SU-DHL-6 (cell line): ENCODE measurements at regions not wholly inside any gene's neighbourhood (a gene's known extent, or its start where the extent isn't known, plus 50 kb on each side); places are given as distances from the start of the nearest gene placed in this dataset.

Experiments
- H2AFZ ChIP-seq: fragments of 200-600 bp; sonication (generic); 2 replicates; pipeline ENCODE4 v1.6.1; 2014; ENCODE audit warnings: low read depth, mild to moderate bottlenecking, moderate library complexity, mixed read lengths, antibody characterized with exemption, low read length; ENCODE audit not compliant: severe bottlenecking
- H3F3A ChIP-seq: fragments of 200-600 bp; shearing (Covaris generic); 2 replicates; pipeline ENCODE4 v1.6.0; 2016; ENCODE audit warnings: antibody characterized with exemption, mild to moderate bottlenecking; ENCODE audit not compliant: insufficient read depth
- H3K27ac ChIP-seq: fragments of 200-600 bp; sonication (generic); 2 replicates; pipeline ENCODE4 v1.5.1; 2016; ENCODE audit warnings: low read depth, mild to moderate bottlenecking, low read length, moderate library complexity, mixed read lengths
- H3K27me3 ChIP-seq: fragments of 200-600 bp; sonication (generic), shearing (Covaris generic); 2 replicates; pipeline ENCODE4 v1.6.0; 2014; ENCODE audit warnings: mild to moderate bottlenecking, low read length
- H3K36me3 ChIP-seq: fragments of 200-600 bp; sonication (generic); 2 replicates; pipeline ENCODE4 v1.6.1; 2014; ENCODE audit warnings: mild to moderate bottlenecking, low read length, mixed read lengths
- H3K4me2 ChIP-seq: fragments of 300-600, 200-600 bp; shearing (Covaris generic), sonication (generic); 2 replicates; pipeline ENCODE4 v1.6.0; 2014; ENCODE audit warnings: low read length, low read depth, mild to moderate bottlenecking; ENCODE audit not compliant: poor library complexity, severe bottlenecking
- H3K4me3 ChIP-seq: fragments of 200-600 bp; sonication (generic); 2 replicates; pipeline ENCODE4 v1.5.1; 2014; ENCODE audit warnings: antibody characterized with exemption, low read length, mild to moderate bottlenecking, mixed read lengths; ENCODE audit not compliant: insufficient read depth, poor library complexity, severe bottlenecking
- H3K79me2 ChIP-seq: fragments of 200-600 bp; sonication (generic); 2 replicates; pipeline ENCODE4 v1.6.1; 2014; ENCODE audit warnings: mild to moderate bottlenecking, low read length, moderate library complexity; ENCODE audit not compliant: insufficient read depth
- H3K9ac ChIP-seq: fragments of 200-600 bp; sonication (generic); 2 replicates; pipeline ENCODE4 v1.7.0; 2014; ENCODE audit warnings: mild to moderate bottlenecking, low read length
- H3K9me2 ChIP-seq: fragments of 200-600 bp; sonication (generic); replicated peaks from 2 replicates; pipeline ENCODE4 v1.6.1; 2014; ENCODE audit warnings: low read length; ENCODE audit not compliant: insufficient read depth
- H3K9me3 ChIP-seq: fragments of 200-600 bp; sonication (generic); 2 replicates; pipeline ENCODE4 v1.6.1; 2014; ENCODE audit warnings: low read length, mixed read lengths; ENCODE audit not compliant: insufficient read depth
- H4K20me1 ChIP-seq: fragments of 200-600 bp; sonication (generic); 2 replicates; pipeline ENCODE4 v1.6.1; 2014; ENCODE audit warnings: low read depth, mild to moderate bottlenecking, antibody characterized with exemption, low read length, moderate library complexity, mixed read lengths
- EZH2phosphoT487 ChIP-seq: fragments of 200-600 bp; sonication (generic), shearing (Covaris generic); conservative IDR thresholded peaks from 2 replicates; pipeline ENCODE4 v1.6.1; 2018; ENCODE audit warnings: mild to moderate bottlenecking, antibody characterized with exemption, low read length, moderate library complexity, mixed read lengths
- TF ChIP-seq, protein P1 (sequence below): fragments of 200-600 bp; sonication (generic); IDR thresholded peaks from one replicate; pipeline ENCODE4 v1.5.1; 2017; ENCODE audit warnings: antibody characterized with exemption, mild to moderate bottlenecking, low read length, moderate library complexity; ENCODE audit not compliant: insufficient read depth, poor library complexity, severe bottlenecking

DNA sequence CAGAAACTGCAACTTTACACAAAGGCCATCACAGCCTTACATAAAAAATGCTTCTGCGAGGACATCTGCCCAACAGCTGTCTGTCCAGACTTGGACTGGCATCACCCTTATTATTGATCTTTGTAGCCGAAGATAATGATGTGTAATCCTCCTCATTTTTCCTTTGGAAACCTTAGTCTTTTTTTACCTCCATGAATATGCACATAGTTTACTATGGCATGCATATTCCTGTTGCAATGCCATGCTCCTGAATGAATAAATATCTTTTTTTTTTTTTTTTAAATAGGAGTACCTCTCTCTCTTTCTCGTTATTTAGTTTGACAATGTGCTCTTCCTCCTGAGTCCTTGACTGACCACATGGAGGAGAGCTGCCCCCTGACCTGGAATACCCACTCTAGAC, 409.6 kb upstream of the USP24 start:
- Histone ChIP-seq H3K4me3 (no peak overlapping the region), H3F3A (no peaks in the 10 kb centered on the region), H3K9ac (no peak overlapping the region), H3K4me2 (no peak overlapping the region), H3K9me2 (no peaks in the 10 kb centered on the region), H2AFZ (no peak overlapping the region), H3K36me3 (no peaks in the 10 kb centered on the region), H3K9me3 (no peaks in the 10 kb centered on the region), H3K79me2 (no peaks in the 10 kb centered on the region), H4K20me1 (no peaks in the 10 kb centered on the region), H3K27ac (no peak overlapping the region), H3K27me3 (no peaks in the 10 kb centered on the region)
- no peak for TF ChIP-seq EZH2phosphoT487
- TF ChIP-seq, protein P1, sequence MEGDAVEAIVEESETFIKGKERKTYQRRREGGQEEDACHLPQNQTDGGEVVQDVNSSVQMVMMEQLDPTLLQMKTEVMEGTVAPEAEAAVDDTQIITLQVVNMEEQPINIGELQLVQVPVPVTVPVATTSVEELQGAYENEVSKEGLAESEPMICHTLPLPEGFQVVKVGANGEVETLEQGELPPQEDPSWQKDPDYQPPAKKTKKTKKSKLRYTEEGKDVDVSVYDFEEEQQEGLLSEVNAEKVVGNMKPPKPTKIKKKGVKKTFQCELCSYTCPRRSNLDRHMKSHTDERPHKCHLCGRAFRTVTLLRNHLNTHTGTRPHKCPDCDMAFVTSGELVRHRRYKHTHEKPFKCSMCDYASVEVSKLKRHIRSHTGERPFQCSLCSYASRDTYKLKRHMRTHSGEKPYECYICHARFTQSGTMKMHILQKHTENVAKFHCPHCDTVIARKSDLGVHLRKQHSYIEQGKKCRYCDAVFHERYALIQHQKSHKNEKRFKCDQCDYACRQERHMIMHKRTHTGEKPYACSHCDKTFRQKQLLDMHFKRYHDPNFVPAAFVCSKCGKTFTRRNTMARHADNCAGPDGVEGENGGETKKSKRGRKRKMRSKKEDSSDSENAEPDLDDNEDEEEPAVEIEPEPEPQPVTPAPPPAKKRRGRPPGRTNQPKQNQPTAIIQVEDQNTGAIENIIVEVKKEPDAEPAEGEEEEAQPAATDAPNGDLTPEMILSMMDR: no peak

DNA sequence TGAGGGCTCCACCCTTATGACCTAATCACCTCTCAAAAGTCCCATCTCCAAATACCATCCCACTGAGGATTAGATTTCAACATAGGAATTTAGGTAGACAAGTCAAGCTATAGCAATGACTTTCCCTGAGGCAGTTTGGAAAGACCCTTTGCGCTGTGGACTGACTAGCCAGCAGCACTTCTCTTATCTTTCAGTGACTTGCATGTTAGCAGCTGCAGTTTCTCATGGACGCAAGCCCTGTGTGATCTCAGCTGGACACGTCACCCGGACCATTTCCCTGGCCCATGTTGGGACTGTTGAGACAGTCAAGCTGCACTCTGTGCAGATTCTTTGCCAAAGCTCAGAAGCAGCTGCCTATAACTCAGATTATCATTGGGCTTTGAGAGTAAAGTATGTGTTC, 408.1 kb upstream of the USP24 start:
- no peak overlapping the region for H3K27ac ChIP-seq
- TF ChIP-seq, protein P1: no peak
- no peak for TF ChIP-seq EZH2phosphoT487
- H3K9me3 ChIP-seq: no peaks in the 10 kb centered on the region
- H3K9ac ChIP-seq: no peak overlapping the region
- no peaks in the 10 kb centered on the region for H3F3A ChIP-seq
- H3K36me3 ChIP-seq: no peaks in the 10 kb centered on the region
- H3K4me2 ChIP-seq: no peak overlapping the region
- H3K9me2 ChIP-seq: no peaks in the 10 kb centered on the region
- H3K79me2 ChIP-seq: no peaks in the 10 kb centered on the region
- no peaks in the 10 kb centered on the region for H4K20me1 ChIP-seq
- H2AFZ ChIP-seq: no peak overlapping the region
- no peak overlapping the region for H3K4me3 ChIP-seq
- no peaks in the 10 kb centered on the region for H3K27me3 ChIP-seq

DNA sequence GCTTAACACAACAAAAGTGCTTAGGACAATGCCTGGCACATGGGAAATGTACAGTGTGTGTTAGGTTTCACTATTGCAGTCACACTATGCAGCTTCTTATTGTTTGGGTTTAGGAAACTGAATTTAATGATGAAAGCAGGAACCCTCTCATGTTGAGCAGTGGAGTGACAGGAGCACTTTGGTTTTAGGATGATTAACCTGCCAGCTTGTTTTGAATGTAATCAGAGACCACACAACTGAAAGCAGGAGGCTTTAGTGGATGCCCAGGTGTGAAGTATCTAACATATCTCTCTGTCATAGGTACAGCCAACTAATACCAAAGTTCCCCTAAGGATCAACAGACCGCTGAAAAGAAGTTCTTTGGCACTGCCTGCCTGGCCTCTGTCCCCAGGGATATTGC, 406.9 kb upstream of the USP24 start:
- Histone ChIP-seq H3K27ac (no peak overlapping the region), H2AFZ (no peak overlapping the region), H3F3A (no peaks in the 10 kb centered on the region), H3K27me3 (no peaks in the 10 kb centered on the region), H3K36me3 (no peaks in the 10 kb centered on the region), H3K4me2 (no peak overlapping the region), H3K79me2 (no peaks in the 10 kb centered on the region), H3K9me3 (no peaks in the 10 kb centered on the region), H3K9ac (no peak overlapping the region), H3K4me3 (no peak overlapping the region), H4K20me1 (no peaks in the 10 kb centered on the region), H3K9me2 (no peaks in the 10 kb centered on the region)
- TF ChIP-seq, protein P1: no peak
- TF ChIP-seq EZH2phosphoT487: no peak

DNA sequence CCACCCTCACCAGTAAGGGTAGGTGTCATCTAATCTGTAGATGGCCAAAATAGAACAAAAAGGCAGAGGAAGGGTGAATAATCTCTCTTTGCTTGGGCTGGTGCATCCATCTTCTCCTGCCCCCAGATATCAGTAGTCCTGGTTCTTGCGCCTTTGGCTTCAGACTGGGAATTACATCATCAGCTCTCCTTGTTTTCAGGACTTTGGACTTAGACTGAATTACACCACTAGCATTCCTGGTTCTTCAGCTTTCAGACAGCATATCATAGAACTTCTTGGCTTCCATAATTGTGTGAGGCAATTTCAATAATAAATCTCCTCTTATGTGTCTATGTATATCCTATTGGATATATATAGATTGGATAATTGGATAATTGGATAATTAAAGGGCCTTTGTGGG, 403.0 kb upstream of the USP24 start:
- Histone ChIP-seq H3K4me3 (no peak overlapping the region), H3K9ac (no peak overlapping the region), H3K79me2 (no peaks in the 10 kb centered on the region), H3K36me3 (no peaks in the 10 kb centered on the region), H3K27me3 (no peaks in the 10 kb centered on the region), H3K4me2 (no peak overlapping the region), H3K27ac (no peak overlapping the region), H4K20me1 (no peaks in the 10 kb centered on the region), H3K9me3 (no peaks in the 10 kb centered on the region), H2AFZ (no peak overlapping the region), H3K9me2 (no peaks in the 10 kb centered on the region), H3F3A (no peaks in the 10 kb centered on the region)
- no peak for TF ChIP-seq EZH2phosphoT487
- TF ChIP-seq, protein P1: no peak
